OCI-LY1 (cell line): ENCODE measurements at regions not wholly inside any gene's neighbourhood (a gene's known extent, or its start where the extent isn't known, plus 50 kb on each side); places are given as distances from the start of the nearest gene placed in this dataset.

ENCODE experiments used
- CTCF ChIP-seq: fragments of 200-600 bp; sonication (generic), shearing (Covaris generic); IDR thresholded peaks from 2 replicates; pipeline ENCODE4 v1.5.1; 2017; ENCODE audit warnings: mild to moderate bottlenecking, antibody characterized with exemption, low read length, moderate library complexity, mixed read lengths
- EZH2 ChIP-seq: fragments of 200-600 bp; sonication (generic), shearing (Covaris generic); IDR thresholded peaks from 2 replicates; pipeline ENCODE4 v1.8.0; 2017; ENCODE audit warnings: borderline replicate concordance, mixed run types, mild to moderate bottlenecking, antibody characterized with exemption, low read length, moderate library complexity, mixed read lengths

GRCh38 chr14:45680531-45680930 is 427.5 kb upstream of the MIS18BP1 start:
- TF ChIP-seq CTCF, result no peak
- TF ChIP-seq EZH2, result no peak
